H9 (cell line): ENCODE measurements at regions not wholly inside any gene's neighbourhood (a gene's known extent, or its start where the extent isn't known, plus 50 kb on each side); places are given as distances from the start of the nearest gene placed in this dataset.

Source experiments
- DNase-seq: peaks from one replicate; pipeline ENCODE4 v3.0.0-alpha.2; 2017
- H2AFZ ChIP-seq: one replicate; pipeline ENCODE4 v1.6.1; 2013; ENCODE audit warnings: mild to moderate bottlenecking, low read length, control low read depth, moderate library complexity
- H2AK5ac ChIP-seq: 2 replicates; pipeline ENCODE4 v1.6.1; 2013; ENCODE audit warnings: low read length, control low read depth, mixed read lengths; ENCODE audit not compliant: insufficient read length
- H2BK120ac ChIP-seq: one replicate; pipeline ENCODE4 v1.6.1; 2013; ENCODE audit warnings: low read depth, mild to moderate bottlenecking, low read length, control low read depth, inconsistent platforms; ENCODE audit not compliant: poor library complexity, severe bottlenecking
- H2BK12ac ChIP-seq: 2 replicates; pipeline ENCODE4 v1.6.1; 2013; ENCODE audit warnings: low read length, control low read depth, mixed read lengths, low read depth; ENCODE audit not compliant: insufficient read length
- H2BK15ac ChIP-seq: 2 replicates; pipeline ENCODE4 v1.6.1; 2013; ENCODE audit warnings: low read depth, low read length, control low read depth
- H2BK20ac ChIP-seq: one replicate; pipeline ENCODE4 v1.6.1; 2013; ENCODE audit warnings: low read depth, mild to moderate bottlenecking, low read length, control low read depth, inconsistent platforms; ENCODE audit not compliant: poor library complexity, severe bottlenecking
- H2BK5ac ChIP-seq: 2 replicates; pipeline ENCODE4 v1.6.1; 2013; ENCODE audit warnings: low read length, control low read depth, mixed read lengths; ENCODE audit not compliant: insufficient read length
- H3K14ac ChIP-seq: 2 replicates; pipeline ENCODE4 v1.6.1; 2013; ENCODE audit warnings: low read length, control low read depth; ENCODE audit not compliant: insufficient read depth
- H3K18ac ChIP-seq: 2 replicates; pipeline ENCODE4 v1.6.1; 2013; ENCODE audit warnings: low read depth, mild to moderate bottlenecking, mixed read lengths, low read length, control low read depth; ENCODE audit not compliant: insufficient read length
- H3K23ac ChIP-seq: 2 replicates; pipeline ENCODE4 v1.6.1; 2013; ENCODE audit warnings: low read length, control low read depth, mixed read lengths, low read depth; ENCODE audit not compliant: insufficient read length
- H3K23me2 ChIP-seq: 2 replicates; pipeline ENCODE4 v1.6.1; 2013; ENCODE audit warnings: low read depth, mild to moderate bottlenecking, mixed read lengths, low read length, control low read depth; ENCODE audit not compliant: insufficient read length, poor library complexity, severe bottlenecking
- H3K27ac ChIP-seq: 2 replicates; pipeline ENCODE4 v1.5.1; 2013; ENCODE audit warnings: low read length, control low read depth, mixed read lengths, low read depth; ENCODE audit not compliant: insufficient read length
- H3K27me3 ChIP-seq: 2 replicates; pipeline ENCODE4 v1.6.1; 2013; ENCODE audit warnings: low read length, control low read depth, inconsistent platforms; ENCODE audit not compliant: insufficient read depth
- H3K4ac ChIP-seq: 2 replicates; pipeline ENCODE4 v1.6.1; 2013; ENCODE audit warnings: low read depth, mild to moderate bottlenecking, control low read depth, inconsistent platforms, low read length, moderate library complexity
- H3K4me1 ChIP-seq: 2 replicates; pipeline ENCODE4 v1.6.1; 2013; ENCODE audit warnings: low read length, control low read depth, inconsistent platforms; ENCODE audit not compliant: insufficient read depth
- H3K4me2 ChIP-seq: 2 replicates; pipeline ENCODE4 v1.6.1; 2013; ENCODE audit warnings: low read length, control low read depth, mixed read lengths; ENCODE audit not compliant: insufficient read length, insufficient read depth
- H3K56ac ChIP-seq: 2 replicates; pipeline ENCODE4 v1.6.1; 2013; ENCODE audit warnings: low read depth, mild to moderate bottlenecking, mixed read lengths, low read length, control low read depth; ENCODE audit not compliant: insufficient read length
- H3K79me1 ChIP-seq: 2 replicates; pipeline ENCODE4 v1.6.1; 2013; ENCODE audit warnings: low read depth, mild to moderate bottlenecking, moderate library complexity, low read length, control low read depth, inconsistent platforms; ENCODE audit not compliant: insufficient read depth, poor library complexity, severe bottlenecking
- H3K79me2 ChIP-seq: 2 replicates; pipeline ENCODE4 v1.6.1; 2013; ENCODE audit warnings: low read length, control low read depth, inconsistent platforms; ENCODE audit not compliant: insufficient read depth
- H3K9ac ChIP-seq: 2 replicates; pipeline ENCODE4 v1.6.1; 2013; ENCODE audit warnings: low read length, control low read depth, mixed read lengths; ENCODE audit not compliant: insufficient read length; ENCODE audit errors: extremely low read depth
- H3K9me3 ChIP-seq: one replicate; pipeline ENCODE4 v1.6.1; 2013; ENCODE audit warnings: low read depth, low read length, inconsistent platforms; ENCODE audit not compliant: control insufficient read depth
- H3T11ph ChIP-seq: one replicate; pipeline ENCODE4 v1.6.1; 2013; ENCODE audit warnings: mild to moderate bottlenecking, low read length, control low read depth, inconsistent platforms
- H4K20me1 ChIP-seq: one replicate; pipeline ENCODE4 v1.6.1; 2013; ENCODE audit not compliant: control insufficient read depth, insufficient read length, insufficient read depth
- H4K5ac ChIP-seq: 2 replicates; pipeline ENCODE4 v1.6.1; 2013; ENCODE audit warnings: low read depth, mild to moderate bottlenecking, mixed read lengths, low read length, control low read depth; ENCODE audit not compliant: insufficient read length
- H4K8ac ChIP-seq: replicated peaks from 2 replicates; pipeline ENCODE4 v1.6.1; 2013; ENCODE audit warnings: low read length, control low read depth, mixed read lengths, low read depth; ENCODE audit not compliant: insufficient read length
- H4K91ac ChIP-seq: 2 replicates; pipeline ENCODE4 v1.6.1; 2013; ENCODE audit warnings: low read depth, mild to moderate bottlenecking, moderate library complexity, mixed read lengths, low read length, control low read depth; ENCODE audit not compliant: insufficient read length
- H3K27ac Mint-ChIP-seq, 3 experiments: 2 replicates in 2 of 3; 3 replicates in 1 of 3; pipeline ENCODE4 v1.8.0; 2020 to 2021; ENCODE audit warnings: mixed read lengths in 3 of 3, mild to moderate bottlenecking in 1 of 3, moderate library complexity in 1 of 3
- H3K27me3 Mint-ChIP-seq: 2 replicates; pipeline ENCODE4 v1.8.0; 2021; ENCODE audit warnings: low read depth, mild to moderate bottlenecking, moderate library complexity, mixed read lengths
- H3K36me3 Mint-ChIP-seq, 3 experiments: 2 replicates in 2 of 3; 3 replicates in 1 of 3; pipeline ENCODE4 v1.8.0; 2020 to 2021; ENCODE audit warnings: low read depth in 3 of 3, mixed read lengths in 3 of 3; ENCODE audit not compliant: insufficient read depth in 1 of 3
- H3K4me1 Mint-ChIP-seq, 2 experiments: 2 replicates each; pipeline ENCODE4 v1.8.0; 2020; ENCODE audit warnings: mixed read lengths in 2 of 2
- H3K4me3 Mint-ChIP-seq, 2 experiments: 2 replicates in 1 of 2; 3 replicates in 1 of 2; pipeline ENCODE4 v1.8.0; 2020 to 2021; ENCODE audit warnings: mild to moderate bottlenecking in 2 of 2, mixed read lengths in 2 of 2, moderate library complexity in 1 of 2
- H3K9me3 Mint-ChIP-seq, 2 experiments: 2 replicates in 1 of 2; 3 replicates in 1 of 2; pipeline ENCODE4 v1.8.0; 2020; ENCODE audit warnings: mild to moderate bottlenecking in 2 of 2, mixed read lengths in 2 of 2, moderate library complexity in 1 of 2
- CTCF ChIP-seq: fragments of 200-600 bp; sonication (generic); conservative IDR thresholded peaks from 3 replicates; pipeline ENCODE4 v1.8.0; 2021; ENCODE audit warnings: antibody characterized with exemption, mild to moderate bottlenecking
- WGBS: extraction: QIAGEN DNeasy Blood & Tissue Kit; methylation state at CpG from one replicate; pipeline ENCODE4 v1.1.7; 2013; ENCODE audit warnings: missing lambda C conversion rate, low lambda C conversion rate, mixed read lengths; ENCODE audit not compliant: insufficient read length; ENCODE audit errors: extremely low coverage; 5-methylcytosine and 5-hydroxymethylcytosine counted together

- no CpG with 5 or more reads among the region's 4 CpGs for WGBS
- Histone ChIP-seq H3K14ac (no peak overlapping the region), H2AK5ac (no peak overlapping the region), H2AFZ (no peak overlapping the region), H3K4ac (no peak overlapping the region), H4K91ac (no peak overlapping the region), H3K18ac (no peak overlapping the region), H3K27me3 (no peaks in the 10 kb centered on the region), H2BK120ac (no peak overlapping the region), H2BK12ac (no peak overlapping the region), H3K56ac (no peak overlapping the region), H2BK20ac (no peak overlapping the region), H3K27ac (no peak overlapping the region), H4K20me1 (no peaks in the 10 kb centered on the region), H3K79me1 (no peaks in the 10 kb centered on the region), H3K23me2 (no peaks in the 10 kb centered on the region), H4K8ac (no peak overlapping the region), H3K9ac (no peak overlapping the region), H3K79me2 (no peaks in the 10 kb centered on the region), H2BK15ac (no peak overlapping the region), H3K23ac (no peak overlapping the region), H4K5ac (no peak overlapping the region), H2BK5ac (no peak overlapping the region), H3K4me1 (no peaks in the 10 kb centered on the region; the same call in 1 of the 2 replicates), H3T11ph (no peak overlapping the region), H3K9me3 (no peaks in the 10 kb centered on the region), H3K4me2 (no peak overlapping the region)
- Mint-ChIP-seq H3K27me3 (no peaks in the 10 kb centered on the region), H3K36me3 (peaks cover 0 to 3% (median 2%) of the 10 kb centered on the region in 3 experiments; a peak in 2 of 7 replicates), H3K4me1 (peaks cover 11 to 12% of the 10 kb centered on the region in 2 experiments), H3K4me3 (no peak overlapping the region), H3K27ac (no peak overlapping the region), H3K9me3 (peaks cover 0 to 2% of the 10 kb centered on the region in 2 experiments; a peak in 1 of 5 replicates)
- no peak for DNase-seq
- TF ChIP-seq CTCF, result no peak
Measured at GRCh38 chr4:181004056-181004455, 1239.1 kb upstream of the TENM3 start.
